ENCODE measurements at regions not wholly inside any gene's neighbourhood (a gene's known extent, or its start where the extent isn't known, plus 50 kb on each side); places are given as distances from the start of the nearest gene placed in this dataset.
"Not testable (repeated sequence)": the region's sequence is repeated elsewhere in the genome, so short reads cannot be mapped to it uniquely, and the experiment has no call there.

DNA sequence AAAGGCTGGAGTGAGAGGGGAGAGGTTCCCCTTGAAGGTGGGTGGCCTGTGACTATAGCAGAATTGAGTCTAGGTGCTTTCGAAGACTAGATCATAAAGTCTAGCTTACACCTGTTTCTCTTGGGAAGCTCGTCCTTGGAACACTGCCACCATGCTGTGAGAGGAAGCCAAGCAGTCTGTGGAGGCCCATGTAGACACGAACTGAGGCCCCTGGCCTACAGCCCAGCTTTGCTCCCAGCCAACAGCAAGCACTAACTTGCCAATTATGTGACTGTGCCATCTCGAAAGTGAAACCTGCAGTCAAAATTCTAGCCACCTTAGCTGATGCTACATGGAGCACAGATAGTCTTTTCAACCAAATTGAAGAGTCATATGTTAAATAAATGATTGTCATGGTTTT lies 190.5 kb upstream of the NECTIN3 start:
- no peak for DNase-seq (ENCODE audit: low read depth, low spot score)

DNA sequence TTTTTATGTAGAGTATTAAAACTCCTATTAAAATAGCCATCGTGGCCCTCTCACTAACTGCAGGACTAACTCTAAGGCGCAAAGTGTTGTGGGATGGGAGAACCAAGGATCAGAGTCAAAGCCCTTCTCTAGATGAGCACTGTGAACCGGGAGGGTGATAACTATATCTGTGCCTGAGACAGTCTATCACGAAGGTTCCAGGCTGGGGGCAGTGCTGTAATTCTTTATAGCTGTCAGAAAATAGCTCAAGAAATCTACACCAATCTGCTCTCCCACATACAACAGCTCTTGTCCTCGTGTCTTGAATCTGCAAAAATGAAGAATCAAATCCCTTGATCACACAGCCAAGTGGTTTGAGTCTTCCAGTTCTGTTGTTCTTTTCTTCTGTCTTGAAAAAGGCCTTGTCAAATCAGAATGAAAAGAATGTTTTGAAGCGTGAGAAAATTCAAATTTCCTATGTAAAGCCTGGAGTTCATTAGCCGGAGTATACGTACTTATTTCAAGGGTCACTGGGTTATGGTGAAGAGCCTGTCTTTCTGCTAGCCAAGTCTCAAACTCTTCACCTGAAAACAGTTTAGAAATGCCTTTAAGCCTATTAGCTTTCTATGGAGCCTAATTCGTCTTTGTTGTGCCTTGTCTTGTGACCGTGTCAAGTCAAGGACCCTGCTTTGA lies 185.3 kb upstream of the NECTIN3 start:
- no peak for DNase-seq (ENCODE audit: low read depth, low spot score)

DNA sequence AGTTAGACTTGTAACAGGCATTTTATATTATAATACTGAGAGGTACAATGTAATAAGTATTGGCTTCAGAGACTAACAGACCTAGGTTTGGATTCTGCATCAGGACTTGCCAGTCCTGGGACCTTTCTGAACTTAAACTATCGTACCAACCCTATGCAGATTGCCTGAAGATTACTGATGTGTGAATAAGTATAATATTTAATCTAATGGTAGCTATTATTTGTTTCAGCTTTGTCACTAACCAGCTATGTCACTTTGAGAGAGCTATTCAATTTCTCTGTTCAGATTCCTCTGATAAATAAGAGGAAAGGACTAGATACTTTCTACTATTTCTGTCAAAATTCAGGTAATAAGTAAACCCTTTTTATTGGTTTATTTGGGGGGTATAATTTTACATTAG lies 184.4 kb upstream of the NECTIN3 start:
- DNase-seq (ENCODE audit: low read depth, low spot score): no peak

DNA sequence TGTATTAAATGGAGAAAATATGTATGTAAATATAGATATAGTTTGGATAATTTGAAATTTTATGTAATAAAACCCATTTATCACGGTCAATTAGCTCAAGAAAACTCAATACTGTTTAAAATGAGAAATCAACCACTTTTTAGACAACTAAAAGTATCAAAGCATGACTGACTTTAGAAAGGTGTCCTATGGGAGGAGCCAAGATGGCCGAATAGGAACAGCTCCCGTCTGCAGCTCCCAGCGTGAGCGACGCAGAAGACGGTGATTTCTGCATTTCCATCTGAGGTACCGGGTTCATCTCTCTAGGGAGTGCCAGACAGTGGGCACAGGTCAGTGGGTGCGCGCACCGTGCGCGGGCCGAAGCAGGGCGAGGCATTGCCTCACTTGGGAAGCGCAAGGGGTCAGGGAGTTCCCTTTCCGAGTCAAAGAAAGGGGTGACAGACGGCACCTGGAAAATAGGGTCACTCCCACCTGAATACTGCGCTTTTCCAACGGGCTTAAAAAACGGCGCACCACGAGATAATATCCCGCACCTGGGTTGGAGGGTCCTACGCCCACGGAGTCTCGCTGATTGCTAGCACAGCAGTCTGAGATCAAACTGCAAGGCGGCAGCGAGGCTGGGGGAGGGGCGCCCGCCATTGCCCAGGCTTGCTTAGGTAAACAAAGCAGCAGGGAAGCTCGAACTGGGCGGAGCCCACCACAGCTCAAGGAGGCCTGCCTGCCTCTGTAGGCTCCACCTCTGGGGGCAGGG lies 182.8 kb upstream of the NECTIN3 start:
- DNase-seq (ENCODE audit: low read depth, low spot score): not testable (repeated sequence)

DNA sequence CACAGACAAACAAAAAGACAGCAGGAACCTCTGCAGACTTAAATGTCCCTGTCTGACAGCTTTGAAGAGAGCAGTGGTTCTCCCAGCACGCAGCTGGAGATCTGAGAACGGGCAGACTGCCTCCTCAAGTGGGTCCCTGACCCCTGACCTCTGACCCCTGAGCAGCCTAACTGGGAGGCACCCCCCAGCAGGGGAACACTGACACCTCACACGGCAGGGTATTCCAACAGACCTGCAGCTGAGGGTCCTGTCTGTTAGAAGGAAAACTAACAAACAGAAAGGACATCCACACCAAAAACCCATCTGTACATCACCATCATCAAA lies 182.3 kb upstream of the NECTIN3 start:
- DNase-seq (ENCODE audit: low read depth, low spot score): not testable (repeated sequence)

DNA sequence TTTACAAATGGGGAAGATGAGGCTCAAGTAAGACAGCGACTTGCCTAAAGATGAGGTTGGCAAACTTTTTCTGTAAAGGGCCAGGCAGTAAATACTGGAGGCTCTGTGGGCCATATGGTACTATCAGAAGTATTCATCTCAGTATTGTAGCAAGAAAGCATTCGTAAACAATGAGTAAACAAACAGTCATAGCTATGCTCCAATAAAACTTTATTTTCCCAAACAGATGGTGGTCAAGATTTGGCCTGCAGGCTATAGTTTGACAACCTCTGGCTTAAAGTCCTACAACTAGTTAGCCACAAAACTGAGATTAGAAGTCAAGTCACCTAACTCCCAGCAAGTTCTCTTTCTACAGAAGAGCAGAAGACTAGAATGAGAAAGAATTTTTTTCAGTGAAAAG lies 177.0 kb upstream of the NECTIN3 start:
- DNase-seq (ENCODE audit: low read depth, low spot score): no peak

DNA sequence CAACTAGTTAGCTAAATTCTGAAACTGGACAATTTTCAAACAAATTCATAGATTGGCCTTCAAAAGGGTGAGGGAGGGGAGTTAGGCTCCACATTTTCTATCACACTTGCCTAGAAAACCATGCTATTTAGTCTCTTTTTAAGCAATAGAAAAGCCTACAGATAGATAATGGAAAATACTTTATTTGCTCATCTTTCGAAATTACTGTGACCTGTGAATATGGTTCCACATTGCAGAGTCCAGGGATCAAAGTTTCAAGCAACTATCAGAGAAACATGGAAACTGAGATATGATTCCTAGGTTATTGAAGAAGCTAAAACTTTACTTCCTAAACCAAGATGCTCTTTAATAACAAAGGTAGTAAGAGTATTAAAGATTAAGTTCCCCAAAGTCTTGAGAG lies 176.6 kb upstream of the NECTIN3 start:
- DNase-seq (ENCODE audit: low read depth, low spot score): no peak

DNA sequence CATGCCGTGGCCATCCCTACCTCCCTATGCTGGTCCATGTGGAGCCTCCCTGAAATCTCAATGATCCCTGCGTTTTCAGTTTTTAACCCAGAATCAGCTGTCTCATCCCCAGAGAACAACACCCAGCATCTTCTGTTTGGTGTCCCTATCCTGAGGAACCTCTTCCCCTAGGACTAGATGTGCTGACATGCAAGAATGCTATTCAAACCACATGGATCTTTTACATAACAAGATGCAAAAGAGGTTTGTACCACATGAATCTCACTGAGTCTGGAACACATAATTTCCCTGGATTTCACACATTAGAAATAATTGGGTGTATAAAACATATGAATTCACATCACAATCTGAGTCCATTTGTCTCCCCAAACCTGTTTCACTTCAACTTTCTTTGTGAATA lies 174.6 kb upstream of the NECTIN3 start:
- DNase-seq (ENCODE audit: low read depth, low spot score): no peak

DNA sequence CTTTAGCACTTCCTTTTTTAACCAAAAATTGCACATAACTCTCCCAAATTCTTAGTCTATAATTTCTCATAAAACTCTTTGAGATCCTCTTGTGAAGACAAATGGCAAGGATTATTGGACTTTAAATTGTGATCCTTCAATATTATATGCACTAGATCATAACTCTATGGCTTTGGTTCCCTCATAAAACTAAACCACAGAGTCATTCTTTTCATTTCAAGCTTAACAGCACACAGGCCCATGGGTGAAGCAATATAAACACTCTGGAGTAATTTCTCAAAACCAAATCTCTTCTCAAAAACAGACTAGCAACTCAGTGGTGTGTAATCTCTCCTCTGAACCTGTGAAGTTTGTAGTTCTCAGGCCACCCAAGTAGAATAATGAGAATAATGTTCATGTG lies 171.0 kb upstream of the NECTIN3 start:
- DNase-seq (ENCODE audit: low read depth, low spot score): no peak

DNA sequence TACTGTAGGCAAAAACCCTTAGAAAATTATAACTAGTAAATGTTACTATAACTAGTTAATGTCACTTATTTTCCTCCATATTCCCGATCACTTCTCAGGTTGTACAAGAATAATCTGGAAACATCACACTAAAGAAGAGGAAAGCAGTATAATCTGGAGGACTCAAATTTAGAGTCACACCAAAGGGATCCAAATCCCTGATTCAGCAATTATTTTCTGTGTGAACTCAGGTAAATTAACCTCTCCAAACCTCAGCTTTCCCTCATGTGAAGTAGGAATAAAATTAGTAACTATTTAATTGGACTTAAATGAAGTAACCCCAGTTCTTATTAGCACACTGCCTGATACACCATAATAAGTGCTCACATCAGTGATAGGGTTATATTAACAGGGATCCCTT lies 170.1 kb upstream of the NECTIN3 start:
- DNase-seq (ENCODE audit: low read depth, low spot score): no peak

DNA sequence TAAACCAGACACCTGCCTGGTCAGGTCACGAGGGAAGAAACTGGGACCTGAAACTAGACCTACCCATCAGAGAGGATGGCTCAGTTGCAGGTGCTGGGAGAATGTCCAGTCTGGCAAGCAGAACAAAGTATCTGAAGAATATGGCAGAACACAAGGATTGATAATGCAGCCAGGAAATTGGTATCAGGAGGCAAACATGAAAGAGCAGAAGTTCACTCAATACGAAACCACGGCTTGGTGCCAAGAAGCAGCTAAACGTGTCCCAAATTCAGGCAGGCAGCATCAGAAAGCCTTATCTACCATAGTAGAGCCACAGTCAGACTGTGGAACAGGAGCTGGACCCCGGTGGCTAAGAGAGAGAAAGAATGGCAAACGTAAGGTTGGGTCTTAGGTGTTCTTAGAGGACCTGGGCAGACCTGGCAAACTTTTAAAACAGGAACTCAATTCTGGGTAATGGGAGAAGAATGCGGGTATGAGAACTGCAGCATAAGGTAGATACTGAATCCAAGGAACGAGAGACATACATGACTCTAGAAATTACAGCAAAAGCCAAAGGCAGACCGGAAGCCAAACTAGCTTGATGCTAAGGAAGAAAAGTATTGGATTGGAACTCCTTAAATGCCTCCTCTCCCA lies 169.0 kb upstream of the NECTIN3 start:
- no peak for DNase-seq (ENCODE audit: low read depth, low spot score)

DNA sequence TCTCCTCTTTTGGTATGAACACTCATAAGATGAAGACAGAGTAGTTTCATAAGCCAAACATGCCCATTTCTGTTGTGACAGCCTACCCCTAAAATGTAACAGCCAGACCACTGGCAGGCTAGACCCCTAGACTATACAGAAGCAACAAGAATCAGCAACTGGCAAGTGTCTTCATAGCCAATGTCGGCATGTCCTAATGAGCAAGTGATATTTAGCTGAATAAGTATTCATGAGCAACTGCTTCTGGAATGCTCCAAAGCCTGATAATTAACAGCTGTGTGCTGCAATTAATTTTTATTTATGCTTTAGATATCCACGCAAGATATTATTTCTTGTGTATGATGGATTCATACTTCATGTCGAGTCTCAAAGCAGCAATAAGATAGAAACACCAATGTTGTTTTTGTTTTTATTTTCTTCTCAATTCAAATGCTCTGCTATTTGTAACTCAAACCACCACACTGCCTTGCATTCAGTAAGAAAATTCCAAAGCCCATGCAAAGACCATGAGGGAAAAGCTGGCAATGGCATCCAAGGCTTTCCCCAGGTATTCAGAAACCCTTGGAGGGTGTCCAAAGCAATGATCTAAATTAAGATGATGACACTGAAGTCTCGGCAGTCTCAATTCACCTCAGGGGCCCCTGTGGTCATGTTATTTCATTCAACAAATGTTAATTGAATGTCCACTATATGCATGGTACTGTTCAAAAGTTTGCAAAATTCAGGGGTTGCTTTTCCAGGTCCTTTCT lies 167.7 kb upstream of the NECTIN3 start:
- DNase-seq (ENCODE audit: low read depth, low spot score): no peak

DNA sequence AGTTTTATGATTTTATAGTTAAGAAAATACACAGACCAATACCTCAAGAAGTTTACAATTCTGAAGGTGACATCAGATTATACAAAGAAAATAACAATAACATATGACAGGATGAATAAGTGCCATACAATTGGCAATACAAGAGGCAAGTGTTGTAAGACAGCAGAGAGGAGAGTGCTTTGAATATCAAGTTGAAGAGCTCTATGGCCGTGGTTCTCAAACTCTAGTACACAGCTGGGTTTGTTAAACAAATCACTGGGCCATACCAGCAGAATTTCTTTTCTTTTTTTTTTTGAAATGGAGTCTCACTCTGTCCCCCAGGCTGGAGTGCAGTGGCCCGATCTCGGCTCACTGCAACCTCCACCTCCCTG lies 167.1 kb upstream of the NECTIN3 start:
- DNase-seq (ENCODE audit: low read depth, low spot score): no peak

DNA sequence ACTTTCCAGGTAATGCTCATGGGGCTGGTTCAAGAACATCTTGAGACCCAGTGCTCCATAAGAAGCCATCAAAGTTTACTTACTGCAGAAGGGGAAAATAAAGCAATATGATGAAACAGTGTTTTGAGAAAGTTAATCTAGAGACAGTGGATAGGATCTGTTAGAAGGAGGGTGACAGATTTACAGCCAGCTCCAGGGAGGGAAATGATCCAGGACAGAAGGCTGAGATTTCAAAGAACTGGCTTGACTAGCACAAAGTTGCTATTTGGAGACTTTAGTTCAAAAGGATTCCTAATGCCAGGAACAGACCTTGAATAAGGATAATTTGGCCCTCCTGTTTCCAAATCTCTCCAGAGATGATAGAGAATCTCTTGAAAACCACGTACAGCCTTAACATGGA lies 166.5 kb upstream of the NECTIN3 start:
- DNase-seq (ENCODE audit: low read depth, low spot score): no peak

DNA sequence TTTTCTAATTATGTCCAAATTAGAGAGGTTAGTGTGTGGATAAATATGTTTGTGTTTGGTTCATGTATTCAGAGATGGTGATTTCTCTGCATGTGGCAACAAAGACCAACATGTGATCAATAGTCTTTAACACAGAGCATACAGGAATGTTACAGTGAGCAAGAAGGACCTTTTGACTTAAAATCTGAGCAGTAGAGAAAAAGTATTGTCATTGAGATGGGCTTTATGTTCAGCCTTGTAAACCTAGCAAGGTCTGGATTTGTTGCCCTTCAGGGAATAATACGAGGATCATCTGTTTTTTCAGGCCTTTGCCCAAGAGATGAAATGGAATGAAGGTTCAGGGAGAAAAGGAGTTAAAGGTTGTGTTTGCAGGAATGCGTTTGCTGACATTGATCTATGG lies 161.8 kb upstream of the NECTIN3 start:
- DNase-seq (ENCODE audit: low read depth, low spot score): no peak

DNA sequence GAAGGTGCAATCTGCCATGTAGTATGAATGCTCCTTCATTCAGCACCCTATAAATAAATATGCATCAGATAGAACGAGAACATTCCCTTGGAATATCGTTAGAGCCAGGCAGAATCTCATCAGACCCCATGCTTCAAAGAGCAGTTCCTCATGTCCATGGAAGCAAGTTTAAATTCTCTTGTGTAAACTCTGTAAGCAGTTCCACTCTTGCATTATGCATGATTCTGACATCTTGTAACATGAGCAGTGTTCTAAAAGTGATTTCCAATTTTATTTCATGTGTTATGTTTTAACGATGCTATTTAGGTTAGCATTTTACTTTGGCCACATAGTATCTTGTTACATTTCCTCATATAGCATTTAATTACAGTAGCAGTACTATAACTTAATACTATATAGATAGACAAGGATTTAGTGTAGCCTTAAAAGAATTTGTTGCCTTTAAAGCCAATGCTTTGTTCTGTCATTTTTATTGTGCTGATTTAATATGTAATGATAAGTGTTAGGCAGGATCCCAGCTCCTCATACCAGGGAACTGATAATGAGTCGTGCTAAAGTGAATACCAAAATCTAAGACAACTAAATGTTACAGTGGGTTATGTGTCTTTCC lies 161.2 kb upstream of the NECTIN3 start:
- DNase-seq (ENCODE audit: low read depth, low spot score): no peak

DNA sequence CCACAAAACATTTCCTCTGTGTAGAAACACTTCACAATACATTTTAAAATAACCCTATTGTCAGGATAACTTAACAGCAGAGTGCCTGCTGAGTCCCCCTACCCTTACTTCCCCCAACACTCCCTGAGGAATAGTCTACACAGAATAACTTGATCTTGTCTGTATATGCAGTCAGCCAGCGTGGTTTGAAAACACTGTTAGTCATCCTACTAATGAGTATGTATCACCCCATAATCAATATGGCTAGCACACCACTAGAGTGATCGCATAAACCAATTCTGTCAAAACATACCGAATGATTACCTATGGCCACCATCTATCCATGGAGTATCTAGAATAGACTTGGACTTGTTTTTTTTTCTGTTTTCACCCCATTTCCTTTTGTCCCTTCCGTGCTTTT lies 152.7 kb upstream of the NECTIN3 start:
- no peak for DNase-seq (ENCODE audit: low read depth, low spot score)

DNA sequence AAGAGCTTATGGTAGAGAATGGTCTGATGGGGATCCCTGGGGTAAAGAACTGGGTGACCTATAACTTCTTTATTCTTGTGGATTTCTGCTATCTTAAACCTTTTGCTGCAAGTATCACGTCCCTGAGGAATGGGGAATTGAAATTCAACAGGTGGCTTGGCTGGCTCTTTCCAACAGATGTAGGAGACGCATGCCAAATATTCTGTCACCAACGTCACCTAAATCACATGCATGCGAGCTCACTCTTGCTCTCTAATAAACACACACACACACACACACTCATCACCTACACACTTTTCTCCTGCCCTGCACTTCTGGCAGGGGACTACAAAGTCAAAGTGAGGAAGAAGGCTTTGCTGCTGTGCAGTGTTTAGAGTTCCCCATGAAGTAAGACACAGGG lies 145.8 kb upstream of the NECTIN3 start:
- no peak for DNase-seq (ENCODE audit: low read depth, low spot score)

DNA sequence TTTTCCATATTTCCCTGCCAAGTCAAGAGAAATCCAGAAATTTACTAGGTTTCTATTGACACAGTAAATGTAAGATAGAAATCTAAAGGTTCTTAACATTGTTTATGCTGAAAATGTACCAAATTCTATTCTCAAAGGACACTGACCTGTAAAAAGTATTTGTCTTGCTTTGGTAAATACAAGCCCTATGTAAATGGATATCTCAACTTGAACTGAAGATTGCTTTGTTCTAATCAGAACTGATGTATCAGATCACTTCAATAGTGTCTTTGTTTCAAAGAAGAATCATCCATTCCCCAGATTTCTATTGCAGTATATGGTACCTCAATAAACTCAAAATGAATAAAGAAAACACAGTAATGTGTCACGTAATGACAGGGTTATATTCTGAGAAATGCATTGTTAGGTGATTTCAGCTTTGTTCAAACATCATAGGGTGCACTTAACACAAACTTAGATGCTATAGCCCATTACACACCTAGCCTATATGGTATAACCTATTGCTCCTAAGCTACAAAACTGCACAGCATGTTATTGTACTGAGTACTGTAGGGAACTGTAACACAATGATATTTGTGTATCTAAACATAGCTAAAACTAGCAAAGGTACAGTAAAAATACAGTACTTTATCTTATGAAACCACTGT lies 143.5 kb upstream of the NECTIN3 start:
- no peak for DNase-seq (ENCODE audit: low read depth, low spot score)

DNA sequence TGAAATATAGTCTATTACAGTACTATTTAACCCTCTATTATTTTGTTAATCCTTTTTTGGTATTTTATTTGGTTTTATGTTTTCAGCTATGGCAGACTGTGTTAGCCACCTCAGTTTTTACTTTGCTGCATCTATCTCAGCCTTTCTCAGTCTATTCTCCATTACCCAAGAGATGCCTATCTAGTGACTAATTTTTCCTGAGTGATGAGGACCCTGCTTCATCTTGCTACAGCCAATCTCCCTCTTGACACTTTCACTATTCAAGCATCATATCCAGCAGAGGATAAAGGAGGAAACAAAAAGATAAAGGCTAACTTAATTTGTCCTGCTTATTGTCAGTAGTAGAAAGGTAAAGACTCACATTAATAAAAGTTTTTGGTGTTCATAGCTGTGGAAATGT lies 141.8 kb upstream of the NECTIN3 start:
- DNase-seq (ENCODE audit: low read depth, low spot score): no peak

DNA sequence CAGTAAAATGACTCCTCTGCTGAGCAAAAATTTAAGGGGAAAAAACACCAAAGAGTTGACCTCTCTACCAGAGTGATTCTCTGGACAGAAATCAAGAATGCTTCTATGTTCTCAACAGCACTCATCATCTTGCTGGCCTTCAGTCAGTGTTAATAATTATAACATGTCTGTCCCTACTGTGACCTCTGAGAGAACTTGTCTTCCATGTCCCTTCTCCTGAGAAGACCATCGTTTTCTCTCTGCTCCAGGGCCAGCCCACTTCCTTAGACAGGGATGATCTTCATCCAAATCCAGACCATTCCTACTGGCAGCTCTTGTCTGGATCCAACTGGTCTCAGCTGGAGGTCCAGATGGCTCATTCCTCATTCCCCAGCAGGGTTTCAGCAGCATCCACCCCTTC lies 139.0 kb upstream of the NECTIN3 start:
- DNase-seq (ENCODE audit: low read depth, low spot score): no peak
